Smooth muscle cell of the brain vasculature (primary cell): ENCODE measurements at regions not wholly inside any gene's neighbourhood (a gene's known extent, or its start where the extent isn't known, plus 50 kb on each side); places are given as distances from the start of the nearest gene placed in this dataset.

Experiments
- DNase-seq: peaks from one replicate; pipeline ENCODE4 v3.0.0-alpha.2; 2012; ENCODE audit warnings: low read depth, low spot score

GRCh38 chr18:78766651-78767533 is 212.7 kb upstream of the SALL3 start:
- no peak for DNase-seq

- no peak for DNase-seq
These were observed 212.0 kb upstream of the SALL3 start for GRCh38 chr18:78767648-78768071.

- DNase-seq: no peak
These were observed 211.4 kb upstream of the SALL3 start for GRCh38 chr18:78768221-78768620.

- no peak for DNase-seq
These were observed 210.7 kb upstream of the SALL3 start for GRCh38 chr18:78768656-78769501.

GRCh38 chr18:78769502-78770105 is 210.0 kb upstream of the SALL3 start:
- no peak for DNase-seq

- DNase-seq: no peak
These were observed 209.3 kb upstream of the SALL3 start for GRCh38 chr18:78770139-78770822.

GRCh38 chr18:78770823-78771139 is 208.8 kb upstream of the SALL3 start:
- no peak for DNase-seq

- DNase-seq: no peak
These were observed 207.9 kb upstream of the SALL3 start for GRCh38 chr18:78771496-78772359.

- DNase-seq: no peak
These were observed 207.0 kb upstream of the SALL3 start for GRCh38 chr18:78772360-78773302.

- no peak for DNase-seq
These were observed 206.3 kb upstream of the SALL3 start for GRCh38 chr18:78773303-78773755.

GRCh38 chr18:78773819-78774218 is 205.8 kb upstream of the SALL3 start:
- no peak for DNase-seq

- DNase-seq: no peak
These were observed 204.9 kb upstream of the SALL3 start for GRCh38 chr18:78774741-78775141.

GRCh38 chr18:78776151-78776550 is 203.5 kb upstream of the SALL3 start:
- no peak for DNase-seq

- DNase-seq: no peak
These were observed 202.8 kb upstream of the SALL3 start for GRCh38 chr18:78776706-78777285.

GRCh38 chr18:78777992-78778391 is 201.6 kb upstream of the SALL3 start:
- no peak for DNase-seq

GRCh38 chr18:78778651-78779050 is 201.0 kb upstream of the SALL3 start:
- no peak for DNase-seq

GRCh38 chr18:78779996-78780718 is 199.5 kb upstream of the SALL3 start:
- DNase-seq: no peak
